ENCODE measurements at regions not wholly inside any gene's neighbourhood (a gene's known extent, or its start where the extent isn't known, plus 50 kb on each side); places are given as distances from the start of the nearest gene placed in this dataset.
"Not testable (repeated sequence)": the region's sequence is repeated elsewhere in the genome, so short reads cannot be mapped to it uniquely, and the experiment has no call there.

DNA sequence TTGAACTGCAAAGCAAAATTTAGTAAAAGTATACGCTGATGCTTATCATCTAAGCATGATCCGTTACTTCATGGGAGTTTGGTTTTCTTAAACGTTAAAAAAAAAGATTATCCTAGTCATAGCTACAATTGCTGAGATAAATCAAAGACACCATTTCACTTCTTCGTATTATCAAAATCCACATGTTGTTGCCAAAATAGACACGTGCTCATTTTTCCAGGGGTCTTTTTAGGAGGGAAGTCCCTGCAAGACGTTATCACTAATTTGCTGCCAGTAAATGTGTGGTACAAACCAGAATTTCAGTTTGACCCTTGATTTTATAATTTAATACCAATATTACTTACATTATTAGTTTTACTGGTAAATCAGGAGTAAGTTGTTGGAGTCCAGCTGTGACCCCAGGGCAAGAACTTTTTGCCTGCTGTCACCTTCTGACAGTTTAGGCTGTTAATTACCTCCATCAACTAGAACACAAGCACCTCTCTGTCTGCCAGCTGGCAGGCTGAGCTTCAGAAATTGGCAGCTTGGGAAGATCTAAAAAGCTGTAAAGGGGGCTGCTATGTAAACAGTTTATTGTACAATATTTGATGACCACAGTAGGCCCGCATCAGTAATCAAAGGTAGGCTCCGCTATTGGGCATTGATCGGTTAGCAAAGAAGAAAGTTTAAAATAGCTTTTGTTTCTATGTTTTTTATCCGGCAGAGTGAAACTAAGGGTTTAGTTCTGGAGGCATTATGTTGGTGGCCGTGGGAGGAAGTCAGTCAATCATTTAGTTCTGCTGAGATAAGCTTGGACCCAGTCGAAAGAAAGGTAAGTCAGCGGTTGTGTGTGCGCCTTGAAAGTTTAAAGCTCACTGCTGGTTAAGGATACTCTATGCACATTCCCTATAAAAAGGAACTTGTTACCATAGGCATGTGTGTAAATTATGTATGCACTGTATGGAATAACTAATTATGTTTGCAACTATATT lies 196.4 kb downstream of the FBXO8 start:
- intact Hi-C loops (cut with DNase I) = no loop called here
- DNase-seq (ENCODE audit: low spot score) = no peak

DNA sequence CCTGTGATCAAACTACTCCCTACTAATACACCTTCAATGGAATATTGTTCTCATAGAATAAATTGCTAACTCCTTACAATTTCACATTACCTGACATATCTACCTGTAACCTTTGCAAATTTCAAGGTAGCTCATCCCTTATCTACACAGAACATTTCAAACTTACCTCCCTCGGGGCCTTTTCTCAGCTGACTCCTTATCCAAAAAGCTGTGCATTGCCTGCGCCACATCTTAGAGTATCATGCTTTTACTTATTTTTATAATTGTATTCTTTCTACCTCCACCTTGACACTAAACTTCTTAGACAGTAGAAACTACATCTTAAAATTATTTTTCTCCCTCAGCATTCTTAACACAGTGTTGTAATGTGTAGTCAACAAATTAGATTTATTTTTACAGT lies 198.5 kb downstream of the FBXO8 start:
- intact Hi-C loops (cut with DNase I) = no loop called here
- no peak for DNase-seq (ENCODE audit: low spot score)

DNA sequence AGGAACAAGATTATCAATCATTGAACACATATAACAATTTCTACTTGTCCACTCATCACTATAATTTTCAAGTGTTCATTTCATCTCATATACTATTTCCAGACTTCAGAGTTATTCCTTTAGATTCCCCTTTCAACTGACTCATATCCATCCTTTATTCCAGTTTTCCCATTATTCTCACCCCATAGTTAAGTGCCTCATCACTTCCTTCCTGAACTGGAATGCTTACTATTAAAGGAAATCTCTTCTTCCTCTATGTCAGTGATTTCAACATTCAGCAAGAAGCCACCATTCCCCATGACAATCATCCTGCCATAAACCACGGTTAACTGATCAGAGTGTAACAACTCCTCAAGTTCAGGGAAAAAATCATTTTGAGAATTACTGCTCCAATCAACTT lies 198.9 kb downstream of the FBXO8 start:
- DNase-seq (ENCODE audit: low spot score) = no peak
- intact Hi-C loops (cut with DNase I) = no loop called here

DNA sequence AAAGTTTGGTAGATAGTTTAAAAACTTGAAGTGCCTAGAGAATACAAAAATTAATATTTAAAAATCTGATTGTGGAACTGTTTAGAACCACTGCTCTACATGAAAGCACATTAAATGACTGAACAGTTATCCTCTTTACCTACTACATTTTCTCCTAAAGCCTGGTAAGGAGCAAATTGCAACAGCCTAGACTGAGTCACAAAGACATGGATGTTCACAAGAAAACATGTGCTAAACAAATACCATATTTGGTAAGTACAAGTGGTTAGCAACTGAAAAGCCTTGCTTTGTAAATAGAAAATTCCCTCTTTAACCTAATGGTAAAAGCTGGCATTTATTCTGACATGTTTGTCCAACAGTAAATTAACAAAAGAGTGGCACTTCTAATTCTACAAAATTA lies 203.1 kb downstream of the FBXO8 start:
- intact Hi-C loops (cut with DNase I) = no loop called here
- DNase-seq (ENCODE audit: low spot score) = no peak

DNA sequence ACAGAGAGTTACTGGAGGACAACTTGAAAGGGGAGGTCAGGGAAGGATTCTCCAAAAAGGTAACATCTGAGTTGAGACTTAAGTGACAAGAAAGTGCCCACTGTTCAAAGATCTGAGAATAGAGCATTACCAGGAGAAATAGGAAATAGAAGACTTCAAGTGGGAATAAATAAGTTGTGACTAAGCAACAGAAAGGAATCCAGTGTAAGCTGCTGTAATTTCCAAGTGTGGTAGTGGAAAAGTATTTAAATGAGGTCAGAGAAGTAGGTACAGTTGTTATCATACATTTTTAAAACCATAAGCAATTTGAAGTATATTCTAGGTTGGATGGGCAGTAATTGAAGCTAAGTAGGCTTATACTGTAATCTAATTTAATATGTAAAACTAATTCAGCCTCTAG lies 211.9 kb downstream of the FBXO8 start:
- DNase-seq (ENCODE audit: low spot score) = no peak
- intact Hi-C loops (cut with DNase I) = no loop called here

DNA sequence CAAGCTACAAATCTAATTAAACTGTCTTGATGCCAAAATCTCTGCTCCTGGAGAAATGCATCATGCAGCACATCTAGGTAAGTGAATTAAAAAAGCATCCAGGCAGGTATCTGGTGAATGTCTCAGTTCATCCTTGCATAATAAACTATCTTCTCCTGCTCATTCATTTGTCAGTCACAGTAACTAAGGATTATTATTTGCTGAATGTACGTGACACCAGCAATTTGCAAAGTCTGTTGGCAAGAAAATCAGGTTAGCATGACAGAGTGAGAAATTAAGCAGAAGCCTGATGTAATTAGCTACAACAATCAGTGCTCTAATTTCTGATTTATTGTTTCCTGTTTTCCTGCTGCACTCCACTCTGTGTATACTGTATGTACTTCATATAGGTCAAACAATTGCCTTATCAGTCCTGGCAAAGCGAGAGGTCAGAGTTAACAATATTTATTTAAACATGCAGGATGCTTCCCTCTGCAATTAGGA lies 213.6 kb downstream of the FBXO8 start:
- intact Hi-C loops (cut with DNase I) = loop anchor here in 1 of 2 donors (10.0 kb wide), 1 partner anchor 1395 kb away; no protein-coding TSS in a partner anchor

DNA sequence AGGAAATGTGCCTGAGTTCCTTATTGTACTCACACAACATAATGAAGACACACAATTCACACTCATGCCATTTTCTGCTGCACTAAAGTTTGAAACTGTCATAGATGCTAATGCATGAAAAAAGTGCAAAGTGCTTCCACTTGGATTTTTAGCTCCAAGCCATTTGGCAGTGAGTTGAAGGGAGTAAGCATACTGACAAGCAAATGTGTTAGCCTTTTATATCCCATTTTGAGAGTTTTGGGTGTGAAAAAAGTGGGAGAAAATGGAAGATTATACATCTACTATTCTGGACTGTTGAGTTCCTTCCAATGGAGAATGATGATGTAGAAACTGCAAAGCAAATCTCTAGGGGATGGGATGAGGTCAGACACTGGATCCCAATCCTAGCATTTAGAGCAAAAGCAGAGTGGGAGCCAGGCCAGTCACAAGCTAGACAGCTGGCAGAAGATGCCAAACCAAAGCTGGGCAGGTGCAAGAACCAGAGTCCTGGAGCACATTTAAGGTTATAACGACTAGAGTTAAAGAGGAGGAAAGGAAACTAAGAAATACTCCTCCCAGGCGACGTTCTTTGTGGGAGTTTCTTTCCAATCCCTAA lies 216.8 kb downstream of the FBXO8 start:
- no peak for DNase-seq (ENCODE audit: low spot score)
- intact Hi-C loops (cut with DNase I) = loop anchor here in 1 of 2 donors (10.0 kb wide), 1 partner anchor 1392 kb away; no protein-coding TSS in a partner anchor

More for the DNA sequence above, 213.6 kb downstream of the FBXO8 start:
- DNase-seq (ENCODE audit: low spot score) = no peak

DNA sequence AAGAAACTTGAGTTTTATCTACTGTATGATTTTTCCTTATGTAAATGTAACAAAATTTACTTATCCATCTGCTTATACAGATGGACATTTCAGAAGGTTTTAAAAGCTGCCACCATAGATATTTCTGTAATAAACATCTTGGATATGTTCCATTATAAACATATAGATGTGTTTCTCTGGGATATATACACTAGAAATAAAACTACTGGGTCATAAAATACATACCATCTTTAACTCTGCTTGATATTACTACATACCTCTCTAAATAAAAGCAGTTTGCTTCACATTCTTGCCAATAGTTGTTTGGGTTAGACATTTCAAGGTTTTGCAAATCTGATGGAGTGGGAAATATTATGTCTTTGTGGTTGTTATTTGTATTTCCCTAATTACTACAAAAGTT lies 220.6 kb downstream of the FBXO8 start:
- intact Hi-C loops (cut with DNase I) = loop anchor here in 1 of 2 donors (10.0 kb wide), 1 partner anchor 1388 kb away; no protein-coding TSS in a partner anchor
- no peak for DNase-seq (ENCODE audit: low spot score)

DNA sequence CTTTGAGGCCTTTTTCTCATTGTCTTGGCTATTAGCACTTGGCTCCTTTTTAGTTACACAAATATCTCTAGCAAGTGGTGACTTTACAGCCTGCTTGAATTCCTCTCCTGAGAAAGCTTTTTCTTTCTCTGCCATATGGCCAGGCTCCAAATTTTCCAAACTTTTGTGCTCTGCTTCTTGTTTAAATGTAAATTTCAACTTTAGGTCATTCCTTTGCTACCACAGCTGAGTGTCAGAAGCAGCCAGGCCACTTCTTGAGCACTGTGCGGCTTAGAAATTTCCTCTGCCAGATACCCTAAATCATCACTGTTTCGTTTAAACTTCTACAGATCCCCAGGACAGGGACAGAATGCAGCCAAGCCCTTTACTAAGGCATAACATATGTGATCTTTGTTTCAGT lies 222.4 kb downstream of the FBXO8 start:
- no peak for DNase-seq (ENCODE audit: low spot score)
- intact Hi-C loops (cut with DNase I) = loop anchor here in 1 of 2 donors (10.0 kb wide), 1 partner anchor 1386 kb away; no protein-coding TSS in a partner anchor

DNA sequence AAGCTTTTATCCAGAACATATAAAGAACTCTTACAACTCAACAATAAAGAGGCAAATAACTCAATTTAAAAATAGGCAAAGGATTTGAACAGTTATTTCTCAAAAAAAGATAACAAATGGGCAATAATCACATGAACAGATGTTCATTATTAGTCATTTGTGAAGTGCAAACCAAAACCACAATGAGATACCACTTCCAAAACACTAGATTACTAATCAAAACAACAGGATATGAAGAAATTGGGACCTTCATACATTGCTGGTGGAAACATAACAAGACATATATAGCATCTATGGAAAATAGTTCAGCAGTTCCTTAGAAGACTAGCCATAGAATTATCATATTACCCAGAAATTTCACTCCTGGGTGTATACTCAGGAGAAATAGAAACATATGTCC lies 224.6 kb downstream of the FBXO8 start:
- DNase-seq (ENCODE audit: low spot score) = no peak
- intact Hi-C loops (cut with DNase I) = no loop called here

DNA sequence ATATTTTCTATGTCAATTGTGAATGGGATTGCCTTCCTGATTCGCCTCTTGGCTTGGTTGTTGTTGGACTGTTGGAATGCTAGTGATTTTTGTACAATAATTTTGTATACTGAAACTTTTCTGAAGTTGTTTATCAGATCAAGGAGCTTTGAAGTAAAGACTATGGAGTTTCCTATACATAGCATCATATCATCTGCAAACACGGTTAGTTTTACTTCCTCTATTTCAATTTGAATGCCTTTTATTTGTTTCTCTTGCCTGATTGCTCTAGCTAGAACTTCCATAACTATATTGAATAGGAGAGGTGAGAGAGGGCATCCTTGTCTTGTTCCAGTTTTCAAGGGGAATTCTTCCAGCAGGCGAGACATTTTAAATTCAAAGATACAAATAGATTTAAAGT lies 226.5 kb downstream of the FBXO8 start:
- intact Hi-C loops (cut with DNase I) = no loop called here
- DNase-seq (ENCODE audit: low spot score) = no peak

DNA sequence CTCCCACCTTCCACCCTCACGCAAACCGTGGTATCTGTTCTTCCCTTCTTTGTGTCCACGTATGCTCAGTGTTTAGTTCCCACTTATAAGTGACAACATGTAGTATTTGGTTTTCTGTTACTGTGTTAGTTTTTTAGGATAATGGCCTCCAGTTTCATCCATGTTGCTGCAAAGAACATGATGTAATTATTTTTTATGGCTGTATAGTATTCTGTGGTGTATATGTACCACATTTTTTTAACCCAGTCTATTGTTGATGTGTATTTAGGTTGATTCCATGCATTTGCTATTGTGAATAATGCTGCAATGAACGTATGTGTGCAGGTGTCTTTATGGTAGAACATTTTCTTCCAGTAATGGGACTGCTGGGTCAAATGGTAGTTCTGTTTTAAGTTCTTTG lies 228.1 kb downstream of the FBXO8 start:
- intact Hi-C loops (cut with DNase I) = no loop called here
- DNase-seq (ENCODE audit: low spot score) = no peak

DNA sequence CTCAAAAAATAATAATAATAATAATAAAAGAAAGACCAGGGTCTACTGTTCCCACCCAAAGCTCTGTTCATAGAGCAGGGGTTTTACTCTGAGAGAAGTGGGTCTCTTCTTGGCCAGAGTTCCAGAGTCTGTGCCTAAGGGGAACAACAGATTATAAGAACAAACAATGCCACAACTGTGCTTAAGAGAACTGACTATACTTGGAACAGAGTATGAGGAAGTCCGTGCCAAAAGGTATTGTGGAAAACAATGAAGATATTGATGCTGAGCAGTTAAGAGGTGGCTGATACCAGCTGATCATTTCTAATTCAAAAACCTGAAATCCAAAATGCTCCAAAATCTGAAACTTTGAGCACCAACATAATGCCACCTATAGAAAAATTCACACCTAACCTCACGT lies 229.6 kb downstream of the FBXO8 start:
- intact Hi-C loops (cut with DNase I) = no loop called here
- no peak for DNase-seq (ENCODE audit: low spot score)

DNA sequence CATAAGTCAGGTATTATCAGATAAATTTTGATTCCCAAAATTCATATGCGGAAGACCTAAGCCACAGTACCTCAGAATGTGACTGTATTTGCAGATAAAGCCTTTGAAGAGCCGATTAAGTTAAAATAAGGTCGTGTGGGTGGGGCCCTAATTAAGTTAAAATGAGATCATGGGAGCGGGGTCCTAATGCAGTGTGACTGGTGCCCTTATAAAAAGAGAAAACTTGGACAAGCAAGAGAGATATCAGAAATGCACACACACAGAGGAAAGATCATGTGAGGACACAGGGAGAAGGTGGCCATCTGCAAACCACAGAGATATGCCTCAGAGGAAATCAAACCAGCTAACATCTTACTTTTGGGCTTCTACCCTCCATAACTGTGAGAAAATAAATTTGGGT lies 236.1 kb downstream of the FBXO8 start:
- intact Hi-C loops (cut with DNase I) = no loop called here
- no peak for DNase-seq (ENCODE audit: low spot score)

DNA sequence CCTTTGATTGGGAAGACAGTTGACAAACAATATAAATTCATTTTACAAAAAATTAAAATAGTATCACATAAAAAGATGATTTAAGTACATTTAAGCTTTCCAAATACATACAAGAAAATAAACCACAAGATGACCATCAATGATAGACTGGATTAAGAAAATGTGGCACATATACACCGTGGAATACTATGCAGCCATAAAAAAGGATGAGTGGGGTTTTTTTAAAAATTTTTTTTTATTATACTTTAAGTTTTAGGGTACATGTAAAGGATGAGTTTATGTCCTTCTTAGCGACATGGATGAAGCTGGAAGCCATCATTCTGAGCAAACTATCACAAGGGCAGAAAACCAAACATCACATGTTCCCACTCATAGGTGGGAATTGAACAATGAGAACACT lies 237.6 kb downstream of the FBXO8 start:
- DNase-seq (ENCODE audit: low spot score); intact Hi-C loops (cut with DNase I): not testable (repeated sequence)

DNA sequence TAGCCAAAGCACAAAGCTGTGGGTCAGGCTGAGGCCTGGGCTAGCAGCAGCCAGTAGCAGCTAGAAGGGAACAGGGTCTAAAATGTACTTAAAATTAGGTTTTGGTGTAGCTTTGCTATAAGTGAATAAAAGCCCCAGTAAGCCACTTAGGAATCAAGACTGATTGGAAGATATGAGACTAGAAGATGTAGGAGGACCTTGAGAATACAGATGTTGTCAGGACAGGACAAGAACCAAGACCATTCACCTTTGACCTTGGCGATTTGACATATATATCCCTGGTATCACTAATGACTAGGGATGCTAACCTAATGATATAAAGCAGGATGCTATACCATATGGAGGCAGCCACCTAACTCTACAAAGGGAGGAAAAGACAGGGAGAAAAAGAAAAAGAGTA lies 238.1 kb downstream of the FBXO8 start:
- DNase-seq (ENCODE audit: low spot score) = no peak
- intact Hi-C loops (cut with DNase I) = no loop called here

DNA sequence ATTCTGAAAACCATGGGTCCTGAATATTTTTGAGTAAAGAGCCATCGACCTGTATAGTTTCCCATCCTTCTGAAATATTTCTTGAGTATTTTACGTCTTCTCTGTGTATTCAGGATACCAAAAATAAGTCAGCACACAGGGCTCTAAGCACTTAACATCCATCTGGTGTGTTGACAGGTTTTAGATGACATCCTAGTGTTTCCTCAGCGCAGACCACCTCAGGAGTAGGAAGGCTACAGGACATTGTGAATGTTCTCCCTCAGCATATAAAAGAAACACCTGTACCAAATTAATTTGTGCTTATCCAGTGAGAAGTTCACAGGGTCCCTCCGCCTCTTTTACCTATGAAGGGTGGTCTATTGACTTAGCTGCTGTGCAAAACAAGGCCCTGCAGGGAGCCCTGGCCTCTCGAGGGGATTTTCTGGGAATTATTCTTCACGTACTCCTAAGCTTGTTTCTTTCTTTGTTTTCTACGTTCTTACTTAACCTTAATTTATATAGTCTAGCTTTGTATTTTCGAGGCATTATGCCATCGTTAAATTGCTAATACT lies 241.8 kb downstream of the FBXO8 start:
- DNase-seq (ENCODE audit: low spot score) = no peak
- intact Hi-C loops (cut with DNase I) = no loop called here

DNA sequence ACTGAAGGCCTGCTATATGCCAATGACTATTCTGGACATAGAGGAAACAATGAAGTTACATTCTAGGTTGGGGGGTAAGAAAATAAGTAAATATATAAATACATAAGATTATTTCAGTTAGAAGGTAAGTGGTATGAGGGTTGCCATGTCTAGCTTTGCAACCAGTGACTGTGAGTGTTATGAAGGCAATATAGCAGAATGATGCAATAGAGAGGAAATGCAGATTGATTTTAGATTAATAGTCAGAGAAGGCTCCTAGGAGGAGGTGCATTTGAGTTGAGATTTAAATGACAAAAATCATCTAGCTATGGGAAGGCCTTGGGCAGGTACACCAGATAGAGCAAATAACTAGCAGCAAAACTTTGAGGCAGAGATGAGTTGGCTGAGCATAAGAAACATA lies 243.2 kb downstream of the FBXO8 start:
- intact Hi-C loops (cut with DNase I) = no loop called here
- DNase-seq (ENCODE audit: low spot score) = no peak

DNA sequence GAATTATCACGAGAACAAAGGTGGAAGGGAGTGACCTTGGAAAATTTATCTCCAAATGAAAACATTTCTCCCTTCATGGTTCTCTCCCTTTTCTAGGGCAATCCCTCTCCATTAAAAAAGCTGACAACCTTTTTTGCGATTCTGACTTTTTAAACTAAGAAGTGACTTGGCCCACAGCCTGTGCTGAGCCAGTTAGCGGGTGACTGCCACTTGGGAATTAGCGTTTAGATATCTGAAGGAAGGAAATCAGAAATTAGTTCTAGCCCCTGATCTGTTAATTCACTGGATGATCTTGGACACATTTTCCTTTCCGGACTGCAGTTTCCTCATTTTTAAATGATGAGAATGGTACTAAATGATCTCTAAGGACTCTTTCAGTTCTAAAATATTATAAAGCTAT lies 245.0 kb downstream of the FBXO8 start:
- DNase-seq (ENCODE audit: low spot score) = no peak

DNA sequence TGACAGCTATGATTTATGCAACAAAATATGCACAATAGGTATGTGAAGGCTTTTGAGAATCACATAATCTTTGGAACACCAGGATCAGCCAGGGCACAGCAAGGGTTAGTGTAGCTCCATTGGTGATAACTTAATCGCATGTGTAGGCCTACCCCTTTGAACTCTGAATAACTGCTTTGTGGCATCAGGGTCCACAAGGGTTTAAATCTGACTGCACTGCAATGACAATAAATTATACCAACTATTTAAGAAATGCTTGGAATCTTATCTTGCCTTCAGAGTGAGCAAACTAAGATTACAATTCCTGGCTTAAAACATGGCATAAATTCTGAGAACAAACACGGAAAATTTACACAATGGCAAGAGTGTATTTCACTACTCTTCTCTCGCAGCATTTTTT lies 245.8 kb downstream of the FBXO8 start:
- intact Hi-C loops (cut with DNase I) = no loop called here
- no peak for DNase-seq (ENCODE audit: low spot score)

More for the DNA sequence above, 245.0 kb downstream of the FBXO8 start:
- intact Hi-C loops (cut with DNase I) = no loop called here
